Endothelial cell of umbilical vein (primary cell): ENCODE measurements at regions not wholly inside any gene's neighbourhood (a gene's known extent, or its start where the extent isn't known, plus 50 kb on each side); places are given as distances from the start of the nearest gene placed in this dataset.
"Not testable (repeated sequence)": the region's sequence is repeated elsewhere in the genome, so short reads cannot be mapped to it uniquely, and the experiment has no call there.

Experiments used
- BruUV-seq: library from RNA; stranded (reverse); fragments of 400-500 nt; replicated peaks from 2 replicates; lab custom pipeline; 2021; lab: Mats Ljungman, UMichigan
- CTCF ChIA-PET: fragments of 300-600, 350-600 bp; sonication (Branson Sonifier 250); formaldehyde crosslinking; loops from one replicate; lab custom pipeline; 2021; ENCODE audit warnings: antibody characterized with exemption, inconsistent platforms; lab: Charles Lee
- POLR2A ChIA-PET: fragments of 300-600, 350-600 bp; sonication (Branson Sonifier 250); formaldehyde crosslinking; loops from one replicate; lab custom pipeline; 2021; ENCODE audit warnings: antibody characterized with exemption, inconsistent platforms; lab: Charles Lee
- DNase-seq: peaks from one replicate; pipeline ENCODE4 v3.0.0-alpha.2; 2011; ENCODE audit warnings: low read depth, low spot score
- FAIRE-seq: peaks from 2 replicates; lab custom pipeline; 2011; peaks lifted over from hg19 to GRCh38; lab: Jason Lieb, UNC
- H2AFZ ChIP-seq: 2 replicates; pipeline ENCODE4 v1.6.0; 2012; ENCODE audit warnings: low read depth, low read length, control low read depth, inconsistent platforms
- H3K27ac ChIP-seq: 2 replicates; pipeline ENCODE4 v1.5.1; 2011; ENCODE audit warnings: low read depth, mild to moderate bottlenecking, control low read depth, low read length, moderate library complexity; ENCODE audit not compliant: insufficient read depth
- H3K27me3 ChIP-seq, 2 experiments: 2 replicates each; pipeline versions ENCODE4 v1.6.0 to v1.6.1; 2011; ENCODE audit warnings: low read length in 2 of 2, mixed read lengths in 1 of 2; ENCODE audit not compliant: control insufficient read depth in 2 of 2, insufficient read depth in 2 of 2
- H3K36me3 ChIP-seq, 2 experiments: 2 replicates in 1 of 2; 3 replicates in 1 of 2; pipeline ENCODE4 v1.5.1; 2011; ENCODE audit warnings: low read length in 2 of 2, mild to moderate bottlenecking in 1 of 2, moderate library complexity in 1 of 2; ENCODE audit not compliant: control insufficient read depth in 2 of 2, insufficient read depth in 2 of 2; ENCODE audit errors: extremely low read depth in 1 of 2
- H3K4me1 ChIP-seq: 3 replicates; pipeline ENCODE4 v1.5.1; 2011; ENCODE audit warnings: mild to moderate bottlenecking, low read length; ENCODE audit not compliant: control insufficient read depth, insufficient read depth; ENCODE audit errors: extremely low read depth
- H3K4me2 ChIP-seq: 2 replicates; pipeline ENCODE4 v1.6.1; 2011; ENCODE audit warnings: low read length, control low read depth, mixed read lengths; ENCODE audit not compliant: insufficient read depth
- H3K4me3 ChIP-seq, 3 experiments: fragments of 200-600 bp in 1 of 3; sonication (generic), shearing (Covaris generic) in 1 of 3; replicated peaks in 1 of 3; 2 replicates each; pipeline ENCODE4 v1.5.1; 2011 to 2016; ENCODE audit warnings: control low read depth in 3 of 3, low read length in 3 of 3, mild to moderate bottlenecking in 2 of 3, inconsistent platforms in 1 of 3, low read depth in 1 of 3, moderate library complexity in 1 of 3; ENCODE audit not compliant: insufficient read depth in 1 of 3
- H3K79me2 ChIP-seq: 2 replicates; pipeline ENCODE4 v1.6.0; 2012; ENCODE audit warnings: low read length, inconsistent platforms; ENCODE audit not compliant: control insufficient read depth, insufficient read depth
- H3K9ac ChIP-seq: replicated peaks from 2 replicates; pipeline ENCODE3; 2011; ENCODE audit warnings: low read length, control low read depth; ENCODE audit not compliant: insufficient read depth; ENCODE audit errors: extremely low read depth
- H3K9me1 ChIP-seq: replicated peaks from 3 replicates; pipeline ENCODE4 v1.6.0; 2011; ENCODE audit warnings: mild to moderate bottlenecking, low read length; ENCODE audit not compliant: control insufficient read depth, insufficient read depth; ENCODE audit errors: extremely low read depth
- H3K9me3 ChIP-seq: replicated peaks from 2 replicates; pipeline ENCODE4 v1.5.1; 2012; ENCODE audit warnings: low read length, inconsistent platforms; ENCODE audit not compliant: control insufficient read depth, insufficient read depth
- H4K20me1 ChIP-seq: replicated peaks from 2 replicates; pipeline ENCODE3; 2011; ENCODE audit warnings: mild to moderate bottlenecking, low read length; ENCODE audit not compliant: control insufficient read depth, insufficient read depth; ENCODE audit errors: extremely low read depth
- EZH2 ChIP-seq: IDR thresholded peaks from 2 replicates; pipeline ENCODE4 v1.6.1; 2012; ENCODE audit warnings: borderline replicate concordance, low read depth, mild to moderate bottlenecking, moderate library complexity, low read length, inconsistent platforms; ENCODE audit not compliant: severe bottlenecking
- FOS ChIP-seq: IDR thresholded peaks from 2 replicates; pipeline ENCODE4 v1.6.1; 2011; ENCODE audit warnings: mild to moderate bottlenecking, low read length, moderate library complexity, borderline replicate concordance; ENCODE audit not compliant: insufficient read depth
- GATA2 ChIP-seq: IDR thresholded peaks from 2 replicates; pipeline ENCODE4 v1.7.0; 2011; ENCODE audit warnings: low read depth, mild to moderate bottlenecking, moderate library complexity, mixed read lengths, low read length; ENCODE audit not compliant: insufficient read length, insufficient read depth
- MYC ChIP-seq: IDR thresholded peaks from one replicate; pipeline ENCODE4 v1.6.1; 2011; ENCODE audit warnings: mild to moderate bottlenecking, low read depth, low read length
- POLR2AphosphoS5 ChIP-seq: IDR thresholded peaks from 2 replicates; pipeline ENCODE4 v1.6.1; 2012; ENCODE audit warnings: low read depth, mild to moderate bottlenecking, control low read depth, low read length, moderate library complexity; ENCODE audit not compliant: insufficient read depth
- dilution Hi-C: fragments of 300-500 bp; cut with MboI; formaldehyde crosslinking; loops from one replicate; pipeline ENCODE4 v1.15.0; 2019; ENCODE audit warnings: low sequenced_read_pairs; ENCODE audit not compliant: extremely low pct_ligation_motif_present
- intact Hi-C: fragments of 100-400 bp; cut with micrococcal nuclease; formaldehyde crosslinking; loops from one replicate; pipeline ENCODE4 v1.10.0; 2022
- TF ChIP-seq, protein P1 (sequence below): IDR thresholded peaks from 2 replicates; pipeline ENCODE4 v1.6.1; 2011; ENCODE audit not compliant: insufficient read depth, insufficient read length

DNA sequence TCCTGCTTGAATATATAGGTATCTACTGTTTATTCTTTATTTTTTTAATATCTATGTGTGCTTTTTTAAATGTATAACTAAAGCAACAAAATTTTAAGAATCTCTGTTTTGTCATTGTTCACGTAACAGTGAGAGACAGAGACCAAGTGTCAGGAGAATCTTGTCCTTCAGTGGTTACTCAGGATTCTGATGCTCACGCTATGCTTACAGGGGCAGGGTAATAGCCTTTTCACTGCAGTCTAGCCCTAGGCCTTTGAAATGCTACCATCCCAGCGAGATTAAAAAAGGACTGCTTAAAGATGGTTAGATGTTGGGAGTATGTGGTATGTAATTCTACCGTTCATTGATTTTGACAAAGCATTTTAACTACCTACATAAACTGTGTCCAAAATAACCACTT, 71.6 kb upstream of the EGFR start:
- FAIRE-seq, result no peak
- Histone ChIP-seq H3K27me3 (peaks cover 1 to 2% of the 10 kb centered on the region in 2 experiments), H3K27ac (no peak overlapping the region), H3K4me1 (no peaks in the 10 kb centered on the region), H2AFZ (no peak overlapping the region), H3K79me2 (no peaks in the 10 kb centered on the region), H3K9me3 (no peaks in the 10 kb centered on the region), H4K20me1 (no peaks in the 10 kb centered on the region), H3K9me1 (no peaks in the 10 kb centered on the region), H3K9ac (no peak overlapping the region), H3K4me3 (no peak overlapping the region), H3K4me2 (no peak overlapping the region), H3K36me3 (no peaks in the 10 kb centered on the region)
- no TSS peak for BruUV-seq
- intact Hi-C loops (no loop called here), dilution Hi-C loops (no loop called here)
- TF ChIP-seq MYC (no peak), GATA2 (no peak), EZH2 (no peak), POLR2AphosphoS5 (no peak), FOS (no peak)
- TF ChIP-seq, protein P1, sequence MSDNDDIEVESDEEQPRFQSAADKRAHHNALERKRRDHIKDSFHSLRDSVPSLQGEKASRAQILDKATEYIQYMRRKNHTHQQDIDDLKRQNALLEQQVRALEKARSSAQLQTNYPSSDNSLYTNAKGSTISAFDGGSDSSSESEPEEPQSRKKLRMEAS, result no peak
- ChIA-PET POLR2A (no interaction called here), CTCF (no interaction called here)
- DNase-seq, result no peak

DNA sequence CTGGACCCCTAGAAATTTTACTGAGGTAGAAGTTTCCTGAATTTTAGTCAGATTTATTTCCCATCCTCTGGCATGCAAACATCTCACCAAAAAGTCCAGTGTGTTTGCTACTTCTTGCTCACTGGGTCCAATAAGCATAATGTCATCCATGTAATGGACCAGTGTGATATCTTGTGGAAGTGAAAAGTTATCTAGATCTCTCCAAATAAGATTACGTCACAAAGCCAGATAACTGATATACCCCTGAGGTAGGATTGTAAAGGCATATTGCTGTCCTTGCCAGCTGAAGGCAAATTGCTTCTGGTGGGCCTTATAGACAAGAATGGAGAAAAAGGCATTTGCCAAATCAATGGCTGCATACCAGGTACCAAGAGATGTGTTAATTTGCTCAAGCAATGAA, 69.3 kb upstream of the EGFR start:
- dilution Hi-C loops, H2AFZ ChIP-seq, DNase-seq, H3K9me1 ChIP-seq, H3K9me3 ChIP-seq, H3K36me3 ChIP-seq, intact Hi-C loops, CTCF ChIA-PET, H3K27me3 ChIP-seq, H4K20me1 ChIP-seq, H3K79me2 ChIP-seq, POLR2A ChIA-PET, H3K4me1 ChIP-seq, H3K4me3 ChIP-seq, H3K9ac ChIP-seq, BruUV-seq, H3K27ac ChIP-seq, FAIRE-seq, H3K4me2 ChIP-seq: not testable (repeated sequence)
